ENCODE measurements at regions not wholly inside any gene's neighbourhood (a gene's known extent, or its start where the extent isn't known, plus 50 kb on each side); places are given as distances from the start of the nearest gene placed in this dataset.

GRCh38 chr6:126747728-126748540 lies 370.5 kb upstream of the RSPO3 start:
- no peak for TF ChIP-seq CTCF (conservative IDR thresholded peaks at IDR 0.05; ENCODE audit: low read depth, low read length)
- no peak for TF ChIP-seq EZH2phosphoT487 (IDR thresholded peaks at IDR 0.05; ENCODE audit: borderline replicate concordance, low read length)
- TF ChIP-seq EZH2 (IDR thresholded peaks at IDR 0.05; ENCODE audit: low read length, unreplicated experiment), result no peak
